Suppressor macrophage (primary cell): ENCODE measurements at regions not wholly inside any gene's neighbourhood (a gene's known extent, or its start where the extent isn't known, plus 50 kb on each side); places are given as distances from the start of the nearest gene placed in this dataset.

Experiments used
- DNase-seq, 4 experiments: peaks; one replicate each; pipeline ENCODE4 v3.0.0-alpha.2; 2020 to 2022

- DNase-seq = no peak
Observed at GRCh38 chr1:34331020-34331926, 154.6 kb downstream of the C1orf94 start.

GRCh38 chr1:34332996-34333395 is 156.3 kb downstream of the C1orf94 start:
- no peak for DNase-seq

DNA sequence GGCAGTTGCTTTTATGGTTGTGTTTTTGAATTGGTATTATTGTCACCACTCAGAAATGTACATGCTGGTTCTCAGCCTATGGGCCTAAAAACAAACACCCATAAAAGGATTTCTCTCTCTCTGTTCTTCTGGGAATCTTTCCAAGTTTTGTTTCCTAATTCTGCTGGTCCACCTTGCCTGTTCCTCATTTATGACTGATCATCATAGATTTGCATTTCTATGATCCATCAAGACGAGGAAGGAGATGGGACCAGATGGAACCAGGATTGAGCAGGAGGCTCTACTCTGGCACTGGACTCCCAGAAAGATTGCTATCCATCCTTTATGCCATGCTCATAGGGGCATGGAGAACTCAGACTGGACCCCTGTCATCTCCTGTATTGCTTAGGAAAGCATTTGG is 162.2 kb downstream of the C1orf94 start:
- no peak for DNase-seq

DNA sequence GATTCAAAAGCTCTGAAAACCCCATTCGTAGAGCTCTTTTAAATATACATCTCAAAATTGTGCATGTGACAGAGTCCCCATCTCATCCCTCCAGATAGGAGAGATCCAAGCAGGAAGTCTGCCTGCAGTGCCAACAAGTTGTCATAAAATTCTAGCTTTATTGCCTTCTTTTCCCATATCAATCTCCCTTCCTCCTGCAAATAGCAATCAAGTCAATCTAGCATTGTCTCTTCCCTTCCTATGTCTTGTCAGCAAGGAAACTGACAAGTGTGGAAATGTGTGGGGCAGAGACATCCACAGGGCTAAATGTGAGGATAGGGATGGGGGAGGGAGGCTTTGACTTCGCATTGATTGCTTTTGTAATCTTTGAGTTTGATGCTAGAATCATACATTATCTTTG is 165.2 kb downstream of the C1orf94 start:
- no peak for DNase-seq

DNA sequence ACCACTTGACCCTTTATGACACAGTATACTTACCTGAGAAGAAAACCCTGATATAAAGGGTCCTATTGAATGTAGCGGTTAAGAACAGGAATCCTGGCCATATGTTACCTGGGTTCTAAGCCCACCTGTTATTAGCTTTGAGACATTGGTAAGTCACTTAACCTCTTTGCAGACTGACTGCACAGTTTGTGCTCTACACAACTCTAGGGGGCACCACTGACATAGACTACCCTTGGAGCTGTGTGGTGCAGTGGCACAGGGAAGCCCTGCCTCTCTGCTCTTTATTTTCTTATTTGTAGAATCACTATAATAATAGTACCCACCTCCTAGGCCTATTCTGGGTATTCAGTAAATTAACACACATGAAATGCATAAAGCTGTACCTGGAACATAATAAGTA is 165.6 kb downstream of the C1orf94 start:
- DNase-seq = no peak

- no peak for DNase-seq
Observed at GRCh38 chr1:34346128-34346527, 169.4 kb downstream of the C1orf94 start.

- no peak for DNase-seq
Observed at GRCh38 chr1:34353409-34353808, 176.7 kb downstream of the C1orf94 start.

DNA sequence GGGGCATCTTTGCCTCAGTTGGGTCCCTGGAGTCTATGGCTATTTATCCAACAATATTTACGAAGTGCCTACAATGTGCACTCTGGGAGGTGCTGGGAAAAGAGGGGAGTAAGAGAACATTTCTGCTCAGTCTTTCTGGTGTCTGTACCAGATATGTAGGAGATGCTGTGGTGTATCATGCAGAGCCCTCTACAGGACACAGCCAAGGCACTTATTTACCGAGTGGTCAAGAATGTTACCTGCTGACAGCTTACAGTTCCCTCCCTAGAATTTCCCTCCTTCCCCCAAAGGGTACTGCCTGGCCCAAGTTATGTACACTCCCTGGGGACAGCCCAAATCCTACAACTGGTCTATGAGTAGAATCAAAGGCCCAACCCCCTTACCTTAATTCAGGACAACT is 177.7 kb downstream of the C1orf94 start:
- no peak for DNase-seq

DNA sequence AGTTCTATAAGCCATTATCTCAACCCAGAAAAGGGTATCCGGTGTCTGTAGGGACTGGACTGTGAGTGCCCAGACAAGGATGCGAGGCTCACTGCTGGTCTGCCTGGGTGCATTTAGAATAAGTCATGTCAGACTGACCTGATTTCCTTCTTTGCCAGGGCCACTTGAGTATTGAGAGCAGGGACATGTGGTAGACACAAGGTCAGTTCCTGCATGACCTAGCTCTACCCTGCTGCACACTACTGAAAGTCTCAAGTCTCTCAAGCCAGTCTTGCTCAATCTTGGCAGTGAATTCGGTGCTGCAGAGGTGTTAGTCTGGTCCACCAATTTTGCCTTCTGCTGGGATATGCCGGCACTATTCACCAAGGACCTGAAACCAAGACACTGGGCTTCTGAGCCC is 180.1 kb downstream of the C1orf94 start:
- DNase-seq = no peak

DNA sequence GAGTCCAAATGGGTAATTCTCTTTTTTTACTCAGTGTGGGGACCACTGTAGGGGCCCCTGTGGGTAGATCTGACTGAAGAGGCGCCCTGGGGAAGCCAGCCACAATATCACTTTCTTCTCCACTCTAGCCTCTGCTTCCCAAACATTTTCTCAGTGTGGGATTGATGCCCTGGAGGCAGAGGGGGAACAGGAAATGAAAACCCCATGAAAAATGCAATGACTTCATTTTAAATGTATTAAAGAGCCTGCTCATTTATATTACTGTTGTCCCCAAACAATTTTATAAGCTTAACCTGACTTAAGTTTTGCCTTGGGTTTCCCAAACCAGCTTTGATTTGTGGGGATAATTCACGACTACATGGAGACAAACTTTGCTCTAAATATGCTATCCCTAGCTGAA is 181.9 kb downstream of the C1orf94 start:
- no peak for DNase-seq

- no peak for DNase-seq
Observed at GRCh38 chr1:34359411-34359810, 182.7 kb downstream of the C1orf94 start.

GRCh38 chr1:34360574-34360973 is 183.9 kb downstream of the C1orf94 start:
- DNase-seq = no peak

- DNase-seq = no peak
Observed at GRCh38 chr1:34361121-34361520, 184.4 kb downstream of the C1orf94 start.

GRCh38 chr1:34361781-34362357 is 185.2 kb downstream of the C1orf94 start:
- no peak for DNase-seq

DNA sequence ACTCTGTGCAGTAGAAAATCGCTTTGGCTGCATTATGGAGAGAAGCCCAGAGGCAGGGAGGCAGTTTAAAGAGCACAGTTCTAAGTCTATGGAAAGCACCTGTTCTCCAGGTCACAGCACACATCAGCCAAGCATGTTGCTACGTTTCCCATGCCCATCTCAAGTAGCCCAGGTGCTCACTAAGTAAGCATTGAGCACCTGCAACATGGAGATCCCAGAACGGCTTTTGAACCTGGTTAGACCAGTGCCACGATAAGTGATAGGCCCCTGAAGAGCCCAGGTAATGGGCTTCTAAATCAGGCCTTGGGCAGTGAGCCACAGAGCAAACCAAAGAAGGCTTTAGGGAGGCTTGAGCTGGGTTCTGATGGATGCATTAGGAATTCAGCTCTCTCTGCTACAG is 186.2 kb downstream of the C1orf94 start:
- DNase-seq = no peak

- no peak for DNase-seq
Observed at GRCh38 chr1:34363447-34363846, 186.7 kb downstream of the C1orf94 start.

DNA sequence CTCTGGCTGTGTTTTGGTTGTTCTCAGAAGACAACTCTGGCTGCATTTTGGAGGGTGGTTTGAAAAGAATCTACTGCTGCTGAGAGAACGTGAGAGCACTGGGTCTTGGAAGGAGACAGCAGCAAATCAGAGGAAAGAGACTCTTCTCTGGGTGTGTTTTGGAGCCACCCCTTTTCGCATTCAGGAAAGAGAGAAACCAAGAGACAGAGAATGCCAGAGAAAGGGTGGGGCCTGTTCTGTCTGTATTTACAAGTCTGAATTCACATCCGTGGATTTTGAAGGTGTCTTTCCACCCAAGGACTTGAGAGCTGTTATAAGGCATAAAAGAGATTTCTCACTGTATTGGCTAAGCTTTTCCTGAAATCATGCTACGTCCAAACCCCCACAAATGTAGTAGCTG is 187.2 kb downstream of the C1orf94 start:
- DNase-seq = no peak

DNA sequence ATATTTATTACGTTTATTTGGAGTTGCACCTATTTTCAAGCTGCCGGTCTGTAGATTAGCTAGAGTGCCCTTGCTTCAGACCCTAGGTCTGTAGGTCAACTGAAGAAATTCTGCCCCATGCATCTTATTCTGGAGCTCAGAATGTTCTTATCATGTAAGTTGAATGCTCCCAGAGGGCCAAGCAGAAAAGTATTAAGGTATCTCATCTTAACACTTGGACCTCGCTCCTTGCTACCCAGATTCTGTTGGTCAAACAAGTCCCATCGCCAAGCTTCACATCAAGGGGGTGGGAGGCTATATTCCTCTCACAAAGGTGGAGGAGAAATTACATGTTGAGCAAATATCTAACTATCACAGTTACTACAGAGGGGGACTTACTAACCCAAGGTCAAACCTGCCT is 187.7 kb downstream of the C1orf94 start:
- no peak for DNase-seq

- DNase-seq = no peak
Observed at GRCh38 chr1:34365295-34365694, 188.6 kb downstream of the C1orf94 start.

DNA sequence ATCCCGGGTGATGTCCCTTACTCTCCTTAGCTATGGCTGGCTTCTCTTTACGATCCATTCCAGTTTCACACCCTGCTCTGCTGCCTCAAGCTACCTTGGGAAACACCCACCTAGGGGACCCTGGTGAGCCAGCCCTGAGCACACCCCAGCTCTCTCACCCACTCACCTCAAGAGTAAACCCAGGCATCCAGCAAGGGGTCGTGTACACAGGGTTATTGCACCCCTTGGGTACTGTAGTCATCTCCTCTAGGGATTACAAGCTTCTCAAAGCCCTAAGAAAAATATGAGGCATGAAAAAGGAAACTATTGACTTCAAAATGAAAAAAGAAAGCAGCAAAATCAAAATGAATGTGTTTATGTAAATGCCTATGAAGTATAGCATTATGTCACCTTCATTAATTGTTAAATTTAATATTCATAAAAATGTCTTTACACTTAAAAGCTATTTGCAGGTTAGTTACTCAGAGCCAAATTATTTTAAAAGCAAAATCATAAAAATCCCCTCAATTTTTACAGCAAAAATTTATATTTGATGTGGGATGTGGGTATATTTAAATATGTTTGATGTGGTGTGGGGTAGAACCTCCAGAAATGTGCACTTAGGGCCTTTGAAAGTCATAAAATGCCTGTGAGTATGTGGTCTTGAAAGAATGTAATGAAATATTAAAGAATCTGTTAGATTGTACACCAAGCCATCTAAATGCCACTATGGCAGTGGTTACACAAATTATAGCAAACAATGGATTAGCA is 190.3 kb downstream of the C1orf94 start:
- DNase-seq = no peak

- no peak for DNase-seq
Observed at GRCh38 chr1:34367954-34368353, 191.2 kb downstream of the C1orf94 start.

- no peak for DNase-seq
Observed at GRCh38 chr1:34369701-34370455, 193.2 kb downstream of the C1orf94 start.

DNA sequence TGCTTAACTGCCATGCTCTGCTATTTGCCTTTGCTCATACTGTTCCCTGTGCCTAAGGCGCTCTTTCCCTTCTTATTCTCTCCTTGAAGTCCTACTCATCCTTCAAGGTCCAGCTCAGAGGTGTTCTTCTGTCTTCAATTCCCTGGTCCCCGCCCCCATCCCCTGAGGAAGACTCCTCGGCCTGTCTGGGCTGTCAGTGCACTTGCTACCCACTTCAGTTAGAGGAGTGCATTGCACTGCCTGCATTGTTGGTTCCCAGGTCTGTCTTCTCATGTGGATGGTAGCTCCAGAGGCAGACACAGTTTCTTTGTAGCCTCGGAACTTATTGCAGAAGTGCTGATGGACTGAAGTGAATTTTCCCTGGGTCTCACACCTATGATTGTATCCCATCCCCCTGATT is 194.0 kb downstream of the C1orf94 start:
- DNase-seq = no peak
